ENCODE measurements at regions not wholly inside any gene's neighbourhood (a gene's known extent, or its start where the extent isn't known, plus 50 kb on each side); places are given as distances from the start of the nearest gene placed in this dataset.

DNA sequence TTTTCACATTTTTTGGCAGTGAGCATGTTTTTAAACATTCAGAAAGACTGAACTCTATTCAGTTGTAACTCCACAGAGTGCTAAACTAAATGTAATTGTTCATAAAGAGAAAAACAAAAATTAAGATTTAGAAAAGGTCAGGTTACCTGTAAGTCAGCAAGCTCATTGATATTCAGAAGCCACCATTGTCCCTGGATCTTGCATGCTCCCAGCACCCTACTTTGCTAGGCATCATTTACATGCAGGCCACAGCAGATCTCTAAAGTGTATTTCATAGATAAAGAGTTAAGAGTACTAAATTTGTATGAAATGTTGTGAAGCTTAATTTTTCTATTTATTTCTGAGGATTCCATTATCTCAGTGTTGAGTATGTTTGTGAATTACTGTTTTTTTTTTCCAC is 64.8 kb upstream of the CDH19 start:
- TF ChIP-seq, protein P1, sequence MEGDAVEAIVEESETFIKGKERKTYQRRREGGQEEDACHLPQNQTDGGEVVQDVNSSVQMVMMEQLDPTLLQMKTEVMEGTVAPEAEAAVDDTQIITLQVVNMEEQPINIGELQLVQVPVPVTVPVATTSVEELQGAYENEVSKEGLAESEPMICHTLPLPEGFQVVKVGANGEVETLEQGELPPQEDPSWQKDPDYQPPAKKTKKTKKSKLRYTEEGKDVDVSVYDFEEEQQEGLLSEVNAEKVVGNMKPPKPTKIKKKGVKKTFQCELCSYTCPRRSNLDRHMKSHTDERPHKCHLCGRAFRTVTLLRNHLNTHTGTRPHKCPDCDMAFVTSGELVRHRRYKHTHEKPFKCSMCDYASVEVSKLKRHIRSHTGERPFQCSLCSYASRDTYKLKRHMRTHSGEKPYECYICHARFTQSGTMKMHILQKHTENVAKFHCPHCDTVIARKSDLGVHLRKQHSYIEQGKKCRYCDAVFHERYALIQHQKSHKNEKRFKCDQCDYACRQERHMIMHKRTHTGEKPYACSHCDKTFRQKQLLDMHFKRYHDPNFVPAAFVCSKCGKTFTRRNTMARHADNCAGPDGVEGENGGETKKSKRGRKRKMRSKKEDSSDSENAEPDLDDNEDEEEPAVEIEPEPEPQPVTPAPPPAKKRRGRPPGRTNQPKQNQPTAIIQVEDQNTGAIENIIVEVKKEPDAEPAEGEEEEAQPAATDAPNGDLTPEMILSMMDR (IDR thresholded peaks at IDR 0.05): no peak
- no peak for TF ChIP-seq RORB (CRISPR knock-in tag; IDR thresholded peaks at IDR 0.05)
- TF ChIP-seq ZNF317 (CRISPR knock-in tag; IDR thresholded peaks at IDR 0.05; ENCODE audit: borderline replicate concordance, low read depth): no peak
- TF ChIP-seq, protein P2, sequence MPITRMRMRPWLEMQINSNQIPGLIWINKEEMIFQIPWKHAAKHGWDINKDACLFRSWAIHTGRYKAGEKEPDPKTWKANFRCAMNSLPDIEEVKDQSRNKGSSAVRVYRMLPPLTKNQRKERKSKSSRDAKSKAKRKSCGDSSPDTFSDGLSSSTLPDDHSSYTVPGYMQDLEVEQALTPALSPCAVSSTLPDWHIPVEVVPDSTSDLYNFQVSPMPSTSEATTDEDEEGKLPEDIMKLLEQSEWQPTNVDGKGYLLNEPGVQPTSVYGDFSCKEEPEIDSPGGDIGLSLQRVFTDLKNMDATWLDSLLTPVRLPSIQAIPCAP (CRISPR knock-in tag; IDR thresholded peaks at IDR 0.05): no peak
- TF ChIP-seq, protein P3, sequence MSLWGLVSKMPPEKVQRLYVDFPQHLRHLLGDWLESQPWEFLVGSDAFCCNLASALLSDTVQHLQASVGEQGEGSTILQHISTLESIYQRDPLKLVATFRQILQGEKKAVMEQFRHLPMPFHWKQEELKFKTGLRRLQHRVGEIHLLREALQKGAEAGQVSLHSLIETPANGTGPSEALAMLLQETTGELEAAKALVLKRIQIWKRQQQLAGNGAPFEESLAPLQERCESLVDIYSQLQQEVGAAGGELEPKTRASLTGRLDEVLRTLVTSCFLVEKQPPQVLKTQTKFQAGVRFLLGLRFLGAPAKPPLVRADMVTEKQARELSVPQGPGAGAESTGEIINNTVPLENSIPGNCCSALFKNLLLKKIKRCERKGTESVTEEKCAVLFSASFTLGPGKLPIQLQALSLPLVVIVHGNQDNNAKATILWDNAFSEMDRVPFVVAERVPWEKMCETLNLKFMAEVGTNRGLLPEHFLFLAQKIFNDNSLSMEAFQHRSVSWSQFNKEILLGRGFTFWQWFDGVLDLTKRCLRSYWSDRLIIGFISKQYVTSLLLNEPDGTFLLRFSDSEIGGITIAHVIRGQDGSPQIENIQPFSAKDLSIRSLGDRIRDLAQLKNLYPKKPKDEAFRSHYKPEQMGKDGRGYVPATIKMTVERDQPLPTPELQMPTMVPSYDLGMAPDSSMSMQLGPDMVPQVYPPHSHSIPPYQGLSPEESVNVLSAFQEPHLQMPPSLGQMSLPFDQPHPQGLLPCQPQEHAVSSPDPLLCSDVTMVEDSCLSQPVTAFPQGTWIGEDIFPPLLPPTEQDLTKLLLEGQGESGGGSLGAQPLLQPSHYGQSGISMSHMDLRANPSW (CRISPR knock-in tag; conservative IDR thresholded peaks at IDR 0.05; ENCODE audit: low read depth): no peak
- TF ChIP-seq CREB1 (CRISPR knock-in tag; IDR thresholded peaks at IDR 0.05): no peak
- TF ChIP-seq ZNF423 (CRISPR knock-in tag; IDR thresholded peaks at IDR 0.05): no peak
- TF ChIP-seq TCF7 (CRISPR knock-in tag; IDR thresholded peaks at IDR 0.05; ENCODE audit: low read depth): no peak
- TF ChIP-seq ZNF263 (CRISPR knock-in tag; IDR thresholded peaks at IDR 0.05; ENCODE audit: low read depth): no peak
- no peak for TF ChIP-seq ZNF232 (CRISPR knock-in tag; IDR thresholded peaks at IDR 0.05)
- TF ChIP-seq ATF1 (CRISPR knock-in tag; IDR thresholded peaks at IDR 0.05): no peak
- TF ChIP-seq TEAD4 (CRISPR knock-in tag; IDR thresholded peaks at IDR 0.05): no peak
- TF ChIP-seq, protein P4, sequence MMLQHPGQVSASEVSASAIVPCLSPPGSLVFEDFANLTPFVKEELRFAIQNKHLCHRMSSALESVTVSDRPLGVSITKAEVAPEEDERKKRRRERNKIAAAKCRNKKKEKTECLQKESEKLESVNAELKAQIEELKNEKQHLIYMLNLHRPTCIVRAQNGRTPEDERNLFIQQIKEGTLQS (CRISPR knock-in tag; conservative IDR thresholded peaks at IDR 0.05): no peak
